Fibroblast of skin of right quadriceps (primary cell): ENCODE measurements at regions not wholly inside any gene's neighbourhood (a gene's known extent, or its start where the extent isn't known, plus 50 kb on each side); places are given as distances from the start of the nearest gene placed in this dataset.
A peak's percentile ranks its signal among the peaks of the same experiment; 100 is the strongest.

Source experiments
- DNase-seq: peaks from one replicate; pipeline ENCODE4 v3.0.0-alpha.2; 2013

DNA sequence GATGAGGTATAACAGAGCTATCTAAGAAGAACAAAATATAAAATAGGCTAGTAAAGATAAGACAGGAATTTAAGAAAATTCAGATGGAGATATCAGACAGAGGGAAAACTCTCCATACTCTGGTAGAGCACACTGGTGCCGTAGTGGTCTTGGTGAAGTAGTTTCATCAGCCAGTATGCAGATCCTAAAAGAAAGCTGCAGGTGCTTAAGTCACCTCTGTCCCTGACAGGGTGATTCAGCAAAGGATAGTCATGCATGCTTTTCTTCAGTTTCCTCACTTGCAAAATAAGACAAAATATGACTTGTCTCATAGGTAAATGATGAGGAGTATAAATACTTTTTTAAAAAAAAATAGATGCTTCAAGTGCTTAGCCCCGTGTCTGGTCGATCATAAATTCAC lies 794.9 kb downstream of the TNS3 start:
- no peak for DNase-seq

DNA sequence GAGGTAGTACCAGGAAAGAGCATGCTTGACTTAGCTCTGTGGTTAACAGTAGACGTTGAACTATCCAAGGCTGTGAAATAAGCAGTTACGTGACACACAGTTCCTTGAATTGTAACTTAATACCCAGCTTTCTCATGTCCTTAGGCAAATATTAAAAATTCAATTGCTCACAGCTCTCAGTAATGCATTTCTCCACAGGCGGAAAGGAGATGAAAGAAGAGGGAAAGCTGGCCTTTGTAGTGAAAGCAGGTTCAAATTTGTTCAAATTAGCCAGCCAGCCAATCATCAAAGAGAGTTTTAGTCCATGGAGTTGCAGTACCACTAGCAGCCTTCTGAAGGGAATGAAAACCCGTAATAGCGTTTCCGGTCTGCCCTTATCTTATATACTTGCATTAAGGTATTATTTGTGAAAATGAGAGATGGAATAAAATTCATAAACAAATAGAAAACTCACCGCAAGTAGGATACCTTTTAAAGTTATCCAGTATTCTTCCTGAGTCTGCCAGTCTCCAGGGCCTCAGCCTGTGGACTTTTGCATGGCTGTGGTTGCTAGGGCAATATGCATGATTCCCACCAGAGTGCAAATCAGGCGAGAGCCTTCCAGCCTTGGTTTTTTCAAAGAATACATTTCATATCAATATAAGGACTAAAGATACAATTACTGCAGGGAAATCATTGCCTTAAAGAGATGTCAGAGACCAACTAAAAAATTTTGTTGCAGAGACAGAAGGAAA lies 795.5 kb downstream of the TNS3 start:
- DNase-seq, result peak; percentile 83

- peak; percentile 82 for DNase-seq
Measured at GRCh38 chr7:46784732-46785131, 797.2 kb downstream of the TNS3 start.

DNA sequence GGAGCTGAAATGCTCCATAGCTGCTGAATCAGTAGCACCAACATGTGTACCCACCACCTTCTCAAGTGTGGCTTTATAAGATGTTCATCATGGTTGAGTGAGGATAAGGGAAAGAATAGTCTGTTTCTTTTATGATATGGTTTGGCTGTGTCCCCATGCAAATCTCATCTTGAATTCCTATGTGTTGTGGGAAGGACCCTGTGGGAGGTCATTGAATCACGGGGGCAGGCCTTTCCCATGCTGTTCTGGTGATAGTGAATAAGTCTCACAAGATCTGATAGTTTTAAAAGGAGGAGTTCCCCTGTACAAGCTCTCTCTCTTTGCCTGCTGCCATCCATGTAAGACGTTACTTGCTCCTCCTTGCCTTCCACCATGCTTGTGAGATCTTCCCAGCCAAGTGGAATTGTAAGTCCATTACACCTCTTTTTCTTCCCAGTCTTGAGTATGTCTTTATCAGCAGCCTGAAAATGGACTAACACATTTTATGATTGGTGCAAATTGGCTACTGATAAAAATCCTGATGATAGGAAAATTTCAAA lies 799.9 kb downstream of the TNS3 start:
- DNase-seq, result peak; percentile 52

DNA sequence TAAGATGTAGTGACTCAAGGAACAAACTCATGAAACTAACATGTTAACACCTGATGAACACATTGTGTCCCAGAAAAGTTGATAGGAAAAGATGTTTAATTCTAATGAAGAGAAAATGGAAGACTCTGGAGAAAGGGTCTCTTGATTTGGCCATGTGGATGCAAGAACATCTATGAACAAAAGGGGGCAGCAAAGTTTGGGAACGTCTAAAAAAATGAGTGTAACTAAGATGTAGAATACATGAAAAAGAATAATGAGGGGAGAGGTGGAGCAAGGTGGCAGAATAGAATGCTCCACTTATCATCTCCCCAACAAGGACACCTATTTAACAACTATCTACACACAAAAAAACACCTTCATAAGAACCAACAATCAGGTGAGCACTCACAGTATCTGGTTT lies 805.1 kb downstream of the TNS3 start:
- peak; percentile 35 for DNase-seq

DNA sequence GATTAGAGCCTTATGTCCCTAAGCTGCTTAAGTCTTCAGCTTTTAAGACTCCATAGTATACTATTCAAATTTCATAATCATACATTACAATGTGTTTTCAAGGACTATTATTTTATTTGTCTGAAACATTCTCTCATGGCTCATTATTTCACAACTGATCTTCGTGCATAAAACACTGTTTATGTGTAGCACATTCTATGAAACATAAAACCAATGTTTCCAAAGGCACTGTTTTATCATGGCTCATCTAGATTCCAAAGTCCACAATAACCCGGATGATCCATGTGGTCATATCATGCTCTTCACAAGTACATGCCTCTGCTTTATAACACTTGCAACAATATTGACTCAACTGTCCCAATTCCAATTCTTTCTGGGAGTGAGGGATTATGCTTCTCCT lies 806.1 kb downstream of the TNS3 start:
- peak; percentile 35 for DNase-seq

GRCh38 chr7:46775020-46775419 lies 806.9 kb downstream of the TNS3 start:
- DNase-seq, result no peak

GRCh38 chr7:46774515-46774914 lies 807.4 kb downstream of the TNS3 start:
- no peak for DNase-seq

DNA sequence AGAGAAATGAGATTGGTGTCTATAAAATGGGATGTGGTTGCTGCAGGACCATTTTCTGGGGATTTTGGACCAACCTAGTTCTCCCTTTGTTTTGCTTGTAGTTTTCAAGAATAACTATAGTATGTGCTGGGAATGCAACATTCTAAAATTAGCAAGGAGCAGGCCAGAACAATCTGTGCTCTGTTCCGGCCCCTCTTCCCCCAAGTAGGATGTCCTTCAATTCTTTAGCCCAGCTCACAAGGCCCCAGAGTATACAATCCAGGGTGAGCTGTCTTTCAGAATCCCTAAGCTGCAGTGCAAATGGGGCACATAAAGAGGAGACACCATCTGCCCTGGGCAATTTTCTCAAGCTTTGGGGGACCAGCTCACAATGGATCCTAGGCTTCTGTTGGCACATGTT lies 809.1 kb downstream of the TNS3 start:
- DNase-seq, result no peak

- DNase-seq, result no peak
Measured at GRCh38 chr7:46767071-46767470, 814.8 kb downstream of the TNS3 start.

GRCh38 chr7:46764100-46764936 lies 817.6 kb downstream of the TNS3 start:
- DNase-seq, result peak; percentile 98

- peak; percentile 17 for DNase-seq
Measured at GRCh38 chr7:46763344-46763743, 818.6 kb downstream of the TNS3 start.

GRCh38 chr7:46759711-46760480 lies 822.0 kb downstream of the TNS3 start:
- peak; percentile 74 for DNase-seq

- no peak for DNase-seq
Measured at GRCh38 chr7:46756996-46757395, 824.9 kb downstream of the TNS3 start.

- no peak for DNase-seq
Measured at GRCh38 chr7:46756256-46756655, 825.7 kb downstream of the TNS3 start.

DNA sequence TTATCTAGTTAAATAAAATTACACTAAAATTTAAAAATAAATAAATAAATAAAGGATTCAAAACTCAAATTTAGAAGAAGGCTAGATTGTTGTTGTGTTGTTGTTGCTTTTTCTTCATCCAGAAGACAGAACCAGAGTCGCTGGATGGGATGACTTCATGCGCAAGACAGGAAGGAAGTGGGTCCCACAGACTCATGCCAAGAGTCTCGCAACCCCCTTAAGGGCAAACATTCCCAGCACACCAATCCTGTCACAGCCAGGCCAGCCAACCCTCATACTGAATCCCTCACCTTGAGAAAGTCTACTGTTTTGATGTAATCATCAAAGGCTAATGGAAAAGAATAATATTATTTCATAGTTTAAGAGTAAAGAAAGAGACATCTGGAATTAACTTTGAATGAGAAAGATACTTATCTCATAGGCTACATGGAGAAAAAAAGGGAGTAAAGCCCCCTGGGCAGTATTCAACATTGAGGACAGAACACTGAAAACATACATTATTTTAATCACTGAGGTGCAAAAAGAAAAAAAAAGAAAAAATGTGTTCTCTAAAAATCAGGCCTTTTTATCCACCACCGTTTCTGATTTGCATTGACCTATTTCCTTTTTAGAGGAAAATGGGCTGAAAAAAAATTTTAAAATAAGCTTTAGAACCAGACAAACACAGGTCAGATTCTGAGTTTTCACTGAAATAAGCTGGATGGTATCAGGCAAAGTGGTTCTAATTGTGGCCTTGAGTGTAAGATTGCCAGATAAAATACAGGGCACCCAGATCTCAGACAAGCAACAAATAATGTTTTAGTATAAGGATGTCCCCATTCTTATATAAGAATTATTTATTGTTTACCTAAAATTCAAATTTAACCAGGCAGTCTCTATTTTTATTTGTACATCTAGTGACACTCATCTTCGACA lies 826.5 kb downstream of the TNS3 start:
- no peak for DNase-seq

DNA sequence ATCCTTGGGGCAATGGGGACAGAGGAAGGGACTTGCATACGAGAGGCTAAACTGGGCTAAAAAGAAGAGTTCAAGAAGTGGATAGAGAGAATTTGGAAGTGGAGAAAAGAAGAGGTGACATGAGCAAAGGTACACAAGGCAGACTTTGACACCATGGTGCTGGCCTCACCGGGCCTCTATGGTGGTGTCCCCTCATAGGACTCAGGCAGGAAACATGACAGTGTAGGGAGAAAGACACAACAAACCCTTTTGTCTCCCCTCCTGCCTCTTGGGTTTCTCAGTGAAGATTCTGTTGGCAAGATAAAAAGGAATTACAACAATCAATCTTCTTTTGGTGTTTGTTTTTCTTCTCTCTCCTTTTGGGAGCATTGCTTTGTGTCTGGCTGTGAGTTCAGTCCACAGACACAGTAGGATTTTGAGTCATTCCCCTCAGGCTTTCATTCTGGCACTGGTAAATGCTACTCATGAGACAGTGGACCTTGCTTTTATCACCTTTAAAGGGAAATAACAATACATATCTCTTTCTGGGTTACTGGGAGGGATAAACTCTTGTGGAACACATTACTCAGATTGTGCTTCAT lies 827.7 kb downstream of the TNS3 start:
- DNase-seq, result peak; percentile 81

DNA sequence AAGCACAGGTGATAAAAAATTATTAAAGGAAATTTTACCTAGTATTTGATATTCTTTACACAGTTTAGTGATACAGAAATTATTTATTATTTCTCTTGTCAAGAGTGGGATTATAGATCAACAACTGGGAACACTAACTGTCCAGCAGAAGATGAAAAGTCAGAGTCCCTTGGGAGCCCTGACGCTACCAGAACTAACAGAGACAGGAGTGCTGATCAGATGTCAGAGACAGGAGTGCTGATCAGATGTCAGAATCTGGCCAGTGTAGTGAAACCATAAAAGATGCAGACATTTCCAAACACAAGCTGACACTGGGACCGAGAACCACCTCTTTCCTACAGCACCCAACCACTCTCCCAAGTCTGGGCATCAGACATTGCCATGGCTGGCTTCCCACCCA lies 828.2 kb downstream of the TNS3 start:
- DNase-seq, result no peak

GRCh38 chr7:46752881-46753366 lies 829.0 kb downstream of the TNS3 start:
- DNase-seq, result peak; percentile 97

DNA sequence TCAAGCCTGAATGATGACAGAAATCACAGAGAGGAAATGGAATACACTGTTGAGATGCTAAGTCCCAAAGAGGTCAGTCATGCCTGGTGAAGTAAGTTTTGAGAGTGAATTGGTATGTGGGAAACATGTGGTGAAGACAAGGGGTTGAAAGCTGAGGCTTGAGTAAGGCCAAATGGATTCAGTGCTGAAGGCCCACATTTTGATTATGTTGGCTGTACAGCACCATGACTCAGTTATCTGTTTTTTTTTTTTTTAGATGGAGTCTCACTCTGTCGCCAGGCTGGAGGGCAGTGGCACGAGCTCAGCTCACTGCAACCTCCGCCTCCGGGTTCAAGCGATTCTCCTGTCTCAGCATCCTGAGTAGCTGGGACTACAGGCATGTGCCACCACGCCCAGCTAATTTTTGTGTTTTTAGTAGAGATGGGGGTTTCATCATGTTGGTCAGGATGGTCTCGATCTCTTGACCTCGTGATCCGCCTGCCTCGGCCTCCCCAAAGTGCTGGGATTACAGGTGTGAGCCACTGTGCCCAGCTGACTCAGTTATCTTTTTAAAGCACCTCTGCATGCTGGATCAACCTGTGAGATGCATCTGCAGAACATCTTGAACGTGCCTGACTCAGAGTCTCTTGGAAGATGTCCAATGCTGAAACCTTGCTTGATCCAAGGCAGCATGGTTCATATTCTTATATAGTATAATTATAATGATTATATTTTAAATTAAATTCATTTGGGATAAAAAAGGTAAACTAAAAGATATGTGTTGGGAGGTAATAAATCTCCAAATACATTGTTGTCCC lies 829.8 kb downstream of the TNS3 start:
- DNase-seq, result peak; percentile 86

GRCh38 chr7:46751471-46751870 lies 830.4 kb upstream of the IGFBP3 start:
- no peak for DNase-seq
